HG03342 (cell line): ENCODE measurements at regions not wholly inside any gene's neighbourhood (a gene's known extent, or its start where the extent isn't known, plus 50 kb on each side); places are given as distances from the start of the nearest gene placed in this dataset.

Experiments
- ATAC-seq: cut with Tn5 transposase; IDR thresholded peaks from one replicate; pipeline ENCODE4 v1.9.1; 2021; ENCODE audit warnings: mild to moderate bottlenecking, moderate library complexity; ENCODE audit not compliant: unreplicated experiment

DNA sequence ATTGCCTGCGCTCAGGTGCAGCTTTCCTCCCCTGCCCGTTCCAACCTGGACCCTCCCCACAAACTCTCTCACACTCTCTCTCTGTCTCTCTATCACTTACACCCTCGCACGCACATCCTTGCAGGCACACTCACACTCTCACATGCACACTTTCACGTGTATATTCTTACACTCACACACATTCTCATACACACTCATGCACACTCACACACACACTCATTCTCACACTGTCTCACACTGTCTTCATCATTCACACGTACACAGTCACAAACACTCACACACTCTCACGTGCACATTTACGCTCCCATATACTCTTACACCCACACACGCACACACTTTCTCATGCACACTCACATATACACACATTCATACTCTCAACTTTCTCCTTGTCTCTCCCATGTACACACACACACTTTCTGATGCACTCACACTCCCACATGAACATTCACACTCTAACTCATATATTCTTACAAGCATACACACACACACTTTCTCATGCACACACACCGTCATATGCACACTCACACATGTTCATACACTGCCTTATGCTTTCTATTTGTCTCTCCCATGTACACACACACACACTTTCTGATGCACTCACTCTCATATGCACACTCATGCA, 229.3 kb downstream of the SNX18 start:
- ATAC-seq: no peak

DNA sequence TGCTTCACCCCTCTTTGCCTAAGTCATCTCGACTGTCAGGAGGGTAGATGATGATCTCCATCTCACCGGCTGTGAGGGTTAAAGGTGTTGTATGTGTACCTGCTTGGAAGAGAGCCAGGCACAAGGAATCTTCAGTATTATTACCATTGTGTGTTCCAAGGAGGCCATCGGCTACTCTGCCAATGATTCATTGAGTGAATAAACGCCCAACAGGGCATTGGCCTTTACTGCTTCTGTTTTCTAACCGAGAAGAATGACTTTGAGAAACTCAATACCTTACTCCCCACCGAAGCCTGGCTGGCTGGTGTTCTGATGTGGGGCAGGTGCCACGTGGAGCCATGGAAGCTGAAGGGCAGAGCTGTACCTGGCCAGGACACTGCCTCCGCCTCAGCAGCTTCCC, 228.8 kb downstream of the SNX18 start:
- no peak for ATAC-seq

- no peak for ATAC-seq
Observed at GRCh38 chr5:54745599-54745998, 228.0 kb downstream of the SNX18 start.

GRCh38 chr5:54743997-54744788, 226.6 kb downstream of the SNX18 start:
- peak; percentile 65 for ATAC-seq

GRCh38 chr5:54743581-54743980, 226.0 kb downstream of the SNX18 start:
- ATAC-seq: no peak

DNA sequence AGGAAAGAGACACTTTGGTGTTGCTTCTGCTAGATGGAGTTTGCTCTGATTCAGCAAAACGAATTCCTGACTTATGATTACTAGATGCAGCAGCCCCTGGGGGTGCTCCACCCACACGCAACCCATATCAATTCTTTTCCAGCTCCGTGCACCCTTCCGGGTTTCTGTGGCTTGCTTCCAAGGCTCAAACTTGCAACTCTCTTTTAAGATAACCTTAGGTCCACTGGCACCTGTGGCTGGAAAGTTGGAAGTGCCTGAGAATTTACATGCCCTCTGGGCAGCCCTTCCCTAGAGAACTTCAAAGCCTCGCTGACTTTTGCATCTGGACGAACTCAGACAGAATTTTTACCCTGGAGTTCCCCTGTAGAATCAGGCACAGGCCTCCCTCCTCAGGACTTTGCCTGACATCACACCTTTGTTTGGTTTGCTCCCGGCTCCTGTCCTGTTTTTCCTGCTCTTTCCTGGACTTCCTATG, 224.9 kb downstream of the SNX18 start:
- ATAC-seq: no peak

DNA sequence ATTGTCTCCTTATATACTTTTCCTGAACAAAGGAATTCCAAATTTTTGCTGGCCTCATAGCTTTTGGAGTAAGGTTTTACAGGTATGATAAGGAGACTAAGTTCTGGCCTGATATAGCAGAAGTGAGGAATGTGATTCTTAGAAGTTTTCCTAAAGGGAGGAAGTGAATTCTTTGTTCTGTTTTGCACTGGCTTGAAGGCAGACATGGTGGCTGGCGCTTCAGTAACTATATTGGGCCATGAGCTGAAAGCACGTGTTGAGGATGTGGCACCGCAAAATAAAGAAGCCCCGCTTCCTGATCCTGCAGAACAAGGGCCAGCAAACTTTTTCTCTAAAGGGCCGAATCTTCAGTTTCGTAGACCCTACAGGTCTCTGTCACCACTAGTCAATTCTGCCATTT, 224.2 kb downstream of the SNX18 start:
- no peak for ATAC-seq

GRCh38 chr5:54740141-54740540, 222.6 kb downstream of the SNX18 start:
- no peak for ATAC-seq

- no peak for ATAC-seq
Observed at GRCh38 chr5:54739371-54739770, 221.8 kb downstream of the SNX18 start.

- no peak for ATAC-seq
Observed at GRCh38 chr5:54738973-54739367, 221.4 kb downstream of the SNX18 start.

- ATAC-seq: no peak
Observed at GRCh38 chr5:54738118-54738972, 220.8 kb downstream of the SNX18 start.

GRCh38 chr5:54736003-54736797, 218.6 kb downstream of the SNX18 start:
- ATAC-seq: no peak

DNA sequence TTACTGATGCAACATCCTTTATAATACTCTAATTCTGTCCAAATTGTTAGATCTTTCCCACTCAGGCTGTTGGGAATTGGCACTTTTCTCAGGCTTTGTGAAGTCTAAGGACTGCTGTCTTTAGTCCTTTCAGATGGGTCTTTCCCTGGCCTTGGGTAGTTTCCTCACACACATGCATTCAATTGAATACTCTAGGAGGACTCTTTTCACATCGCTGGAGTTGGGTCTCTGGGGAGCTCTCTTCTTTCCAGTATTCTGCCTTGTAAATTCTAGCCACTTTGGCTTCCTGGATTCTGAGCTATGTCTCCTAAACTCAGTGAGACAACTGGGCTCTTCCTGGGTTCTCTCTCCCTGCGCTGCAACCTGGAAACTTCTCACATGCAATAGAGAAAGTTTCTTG, 215.5 kb downstream of the SNX18 start:
- ATAC-seq: no peak

- ATAC-seq: no peak
Observed at GRCh38 chr5:54732108-54732507, 214.5 kb downstream of the SNX18 start.

DNA sequence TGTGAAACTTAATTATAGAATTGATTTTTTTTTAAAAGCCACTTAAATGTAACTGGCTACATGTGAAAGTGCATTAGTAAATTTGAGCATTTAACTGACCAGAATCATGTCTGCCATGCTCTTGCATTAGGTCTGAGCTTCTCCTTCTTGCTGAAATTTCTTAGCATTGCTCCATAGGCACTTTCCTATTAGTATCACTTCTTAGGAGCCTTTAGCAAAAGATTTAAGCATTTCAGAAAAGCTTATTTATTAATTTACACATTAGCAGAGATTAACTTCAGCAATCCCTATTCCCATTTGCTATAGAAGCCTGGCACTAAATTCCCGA, 211.0 kb downstream of the SNX18 start:
- no peak for ATAC-seq

DNA sequence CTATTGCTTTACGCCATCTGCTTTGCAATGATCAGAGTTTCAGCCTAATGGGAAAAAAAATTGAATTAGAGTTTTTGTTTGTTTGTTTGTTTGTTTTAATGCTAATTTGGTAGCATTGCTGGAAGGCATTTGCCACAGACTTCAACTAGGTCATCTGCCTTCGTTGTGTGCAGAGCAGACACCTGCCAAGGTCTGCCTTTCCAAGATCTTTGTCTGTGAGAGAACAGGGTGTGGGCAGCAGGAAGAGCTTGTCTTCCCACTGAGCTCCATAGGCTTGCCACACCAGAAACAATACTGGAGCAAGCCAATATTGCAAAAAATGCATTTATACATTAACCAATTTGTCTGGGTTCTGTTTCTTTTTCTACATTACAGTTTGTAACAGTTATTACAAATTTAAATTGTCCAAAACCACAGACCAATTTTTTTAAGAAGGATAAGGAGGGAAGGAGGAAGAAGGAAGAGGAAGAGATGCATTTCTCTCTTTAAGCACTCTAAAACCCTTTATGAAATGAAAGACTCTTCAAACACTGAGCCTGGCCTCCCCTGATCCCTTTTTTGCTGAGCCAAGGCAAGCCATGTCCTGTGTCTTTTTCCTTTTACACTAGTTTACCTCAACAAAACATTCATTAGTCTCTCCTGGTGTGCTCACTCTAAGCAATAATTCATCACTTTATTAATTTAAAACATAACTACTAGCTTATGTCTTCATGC, 210.5 kb downstream of the SNX18 start:
- no peak for ATAC-seq

- no peak for ATAC-seq
Observed at GRCh38 chr5:54725391-54726280, 208.1 kb downstream of the SNX18 start.

GRCh38 chr5:54722846-54723433, 205.4 kb downstream of the SNX18 start:
- ATAC-seq: no peak
